ENCODE measurements at regions not wholly inside any gene's neighbourhood (a gene's known extent, or its start where the extent isn't known, plus 50 kb on each side); places are given as distances from the start of the nearest gene placed in this dataset.
"Not testable (repeated sequence)": the region's sequence is repeated elsewhere in the genome, so short reads cannot be mapped to it uniquely, and the experiment has no call there.

DNA sequence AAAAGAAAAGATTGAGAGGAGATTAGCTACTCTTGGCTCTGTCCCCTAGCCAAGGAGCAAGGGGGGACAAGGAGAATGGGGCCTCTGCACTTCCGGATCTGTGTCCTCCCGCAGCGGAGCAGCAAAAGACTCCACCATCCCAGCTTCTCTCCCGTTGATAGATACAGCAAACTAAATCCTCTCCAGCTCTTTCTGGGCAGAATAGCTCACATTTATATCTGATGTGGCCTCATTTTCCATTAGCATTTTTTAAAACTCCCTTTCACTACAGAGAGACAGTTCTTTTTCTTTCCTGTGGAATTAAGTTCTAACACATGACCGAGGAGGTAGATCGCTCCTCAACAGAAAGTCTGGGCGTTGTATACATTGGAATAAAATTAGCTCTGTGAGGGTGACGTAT lies 260.9 kb upstream of the SOX4 start:
- DNase-seq (ENCODE audit: extremely low read depth in 1 of 2, low read depth in 1 of 2): no peak

DNA sequence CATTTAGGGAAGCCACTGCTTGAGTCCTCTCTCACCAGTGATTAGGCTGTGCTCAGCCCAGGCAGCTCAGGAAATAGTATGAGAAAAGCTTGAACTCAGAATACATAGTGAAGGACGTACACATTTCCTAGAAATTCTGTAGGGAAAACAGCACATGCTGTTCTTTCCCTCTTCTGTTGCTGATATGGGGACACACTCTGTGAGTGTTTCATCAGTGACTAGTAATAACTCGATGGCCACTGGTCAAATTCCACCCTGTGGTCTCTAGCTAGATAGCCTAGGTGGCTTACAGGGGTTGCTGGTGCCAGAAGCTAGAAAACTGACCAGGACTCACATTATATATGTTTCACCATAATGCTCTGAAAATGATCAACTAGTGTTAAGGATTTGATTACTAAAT lies 259.8 kb upstream of the SOX4 start:
- no peak for DNase-seq (ENCODE audit: extremely low read depth in 1 of 2, low read depth in 1 of 2)

DNA sequence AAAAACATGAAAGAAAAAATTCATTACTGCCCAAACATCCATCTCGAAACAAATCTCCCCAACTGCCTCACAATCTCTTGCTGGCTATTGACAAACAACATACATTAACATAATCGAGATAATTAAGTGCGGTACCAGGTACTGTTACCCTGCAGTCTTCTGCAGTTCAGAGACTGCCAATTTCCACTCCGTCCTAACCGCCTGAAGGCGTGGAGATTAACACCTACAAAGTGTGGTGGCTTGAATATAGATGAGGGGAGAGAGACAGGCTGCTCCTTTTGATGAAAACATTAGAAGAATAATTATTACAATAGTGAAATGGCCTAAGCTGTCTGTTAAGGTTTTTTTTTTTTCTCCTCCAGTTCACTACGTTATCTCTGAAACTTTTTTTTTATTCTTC lies 258.9 kb upstream of the SOX4 start:
- no peak for DNase-seq (ENCODE audit: extremely low read depth in 1 of 2, low read depth in 1 of 2)

DNA sequence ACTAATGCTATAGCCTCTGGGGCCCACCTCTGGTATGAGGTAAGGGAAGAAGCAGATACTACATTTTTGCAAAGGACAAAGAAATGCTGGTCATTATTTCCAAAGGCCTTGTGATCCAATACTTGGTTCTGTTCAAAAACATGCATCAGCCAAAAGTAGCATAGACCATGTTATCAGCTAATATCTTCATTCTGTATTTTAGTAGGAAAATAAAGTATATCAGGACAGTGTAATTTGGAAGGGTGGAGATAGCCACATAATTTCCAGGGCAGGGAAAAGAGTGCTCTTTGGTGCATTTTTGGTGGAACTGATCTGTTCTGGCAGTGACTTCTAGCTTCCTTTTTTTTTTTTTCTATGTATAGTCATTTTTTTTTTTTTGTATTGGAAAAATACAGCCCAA lies 258.0 kb upstream of the SOX4 start:
- DNase-seq (ENCODE audit: extremely low read depth in 1 of 2, low read depth in 1 of 2): no peak

- no peak for DNase-seq (ENCODE audit: extremely low read depth in 1 of 2, low read depth in 1 of 2)
Measured at GRCh38 chr6:21337263-21337662, 256.3 kb upstream of the SOX4 start.

- no peak for DNase-seq (ENCODE audit: extremely low read depth in 1 of 2, low read depth in 1 of 2)
Measured at GRCh38 chr6:21340573-21340972, 253.0 kb upstream of the SOX4 start.

GRCh38 chr6:21341910-21342309 lies 251.6 kb upstream of the SOX4 start:
- DNase-seq (ENCODE audit: extremely low read depth in 1 of 2, low read depth in 1 of 2): no peak

DNA sequence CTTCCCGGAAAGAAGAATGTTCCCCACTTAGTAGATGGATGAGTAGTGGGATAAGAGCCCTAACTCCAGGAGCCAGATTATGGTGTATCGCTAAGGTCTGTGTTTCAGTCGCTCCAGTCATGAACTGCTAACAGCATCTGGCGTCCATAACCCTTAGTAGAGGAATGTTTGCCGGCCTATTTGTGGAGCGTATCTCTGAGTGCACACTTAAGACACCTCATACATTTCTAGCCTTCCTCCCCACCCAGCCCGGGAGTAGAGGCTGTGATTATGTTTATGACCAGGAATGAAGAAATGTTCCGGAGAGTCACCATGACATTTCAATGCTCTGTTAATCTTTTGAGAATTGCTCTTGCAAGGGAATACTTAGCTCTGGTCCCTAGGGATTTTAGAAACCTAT lies 251.1 kb upstream of the SOX4 start:
- DNase-seq (ENCODE audit: extremely low read depth in 1 of 2, low read depth in 1 of 2): no peak

- DNase-seq (ENCODE audit: extremely low read depth in 1 of 2, low read depth in 1 of 2): not testable (repeated sequence)
Measured at GRCh38 chr6:21345704-21346103, 247.8 kb upstream of the SOX4 start.

- DNase-seq (ENCODE audit: extremely low read depth in 1 of 2, low read depth in 1 of 2): no peak
Measured at GRCh38 chr6:21348146-21348503, 245.4 kb upstream of the SOX4 start.

DNA sequence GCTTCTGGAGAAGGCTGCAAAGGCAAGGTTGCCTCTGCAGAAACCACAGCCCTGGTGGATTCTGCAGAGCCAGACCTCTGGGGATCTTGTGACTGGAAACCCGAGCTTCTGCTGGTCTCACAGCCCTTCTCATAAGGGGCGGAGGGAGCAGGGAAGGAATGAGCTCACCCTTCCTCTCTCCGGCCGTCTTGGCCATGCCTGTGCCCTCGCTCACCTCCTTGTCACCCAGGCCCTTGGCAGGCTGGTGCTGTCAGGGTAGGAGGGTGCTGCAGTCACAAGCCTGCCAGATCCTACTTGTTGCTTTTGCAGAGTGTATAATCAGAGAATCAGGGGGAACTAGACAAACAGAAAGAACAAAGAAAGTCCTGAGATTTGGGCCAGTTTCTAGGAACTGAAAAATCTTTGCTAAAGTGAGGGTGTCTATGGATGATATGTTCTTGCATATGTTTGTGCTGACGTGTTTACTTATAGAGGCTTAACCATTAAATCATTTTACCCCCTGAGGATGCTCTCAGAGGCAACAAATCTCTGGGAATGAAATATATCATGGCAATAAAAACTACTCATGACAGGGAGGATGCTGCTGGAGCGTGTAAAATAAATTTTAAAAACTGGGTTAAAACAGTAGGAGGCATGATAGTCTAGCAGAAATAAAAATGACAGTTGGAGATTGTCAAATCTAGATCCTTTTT lies 244.9 kb upstream of the SOX4 start:
- no peak for DNase-seq (ENCODE audit: extremely low read depth in 1 of 2, low read depth in 1 of 2)

DNA sequence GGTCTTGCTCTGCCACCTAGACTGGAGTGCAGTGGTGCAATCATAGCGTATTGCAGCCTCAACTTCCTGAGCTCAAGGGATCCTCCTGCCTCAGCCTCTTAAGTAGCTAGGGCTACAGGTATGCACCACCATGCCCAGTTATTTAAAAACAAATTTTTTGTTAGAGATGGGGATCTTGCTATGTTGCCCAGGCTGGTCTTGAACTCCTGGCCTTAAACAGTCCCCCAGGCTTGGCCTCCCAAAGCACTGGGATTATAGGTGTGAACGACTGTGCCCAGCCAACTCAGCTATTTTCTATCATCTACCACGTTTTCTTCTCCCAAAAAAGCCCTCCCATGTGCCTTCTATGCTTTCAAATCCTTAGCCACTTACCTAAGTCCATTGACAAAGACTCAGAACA lies 243.7 kb upstream of the SOX4 start:
- no peak for DNase-seq (ENCODE audit: extremely low read depth in 1 of 2, low read depth in 1 of 2)

- DNase-seq (ENCODE audit: extremely low read depth in 1 of 2, low read depth in 1 of 2): no peak
Measured at GRCh38 chr6:21350926-21351325, 242.6 kb upstream of the SOX4 start.

- no peak for DNase-seq (ENCODE audit: extremely low read depth in 1 of 2, low read depth in 1 of 2)
Measured at GRCh38 chr6:21352131-21352530, 241.4 kb upstream of the SOX4 start.

GRCh38 chr6:21354805-21355238 lies 238.7 kb upstream of the SOX4 start:
- DNase-seq (ENCODE audit: extremely low read depth in 1 of 2, low read depth in 1 of 2): no peak

- DNase-seq (ENCODE audit: extremely low read depth in 1 of 2, low read depth in 1 of 2): no peak
Measured at GRCh38 chr6:21355638-21356037, 237.9 kb upstream of the SOX4 start.

- no peak for DNase-seq (ENCODE audit: extremely low read depth in 1 of 2, low read depth in 1 of 2)
Measured at GRCh38 chr6:21357262-21357661, 236.3 kb upstream of the SOX4 start.

DNA sequence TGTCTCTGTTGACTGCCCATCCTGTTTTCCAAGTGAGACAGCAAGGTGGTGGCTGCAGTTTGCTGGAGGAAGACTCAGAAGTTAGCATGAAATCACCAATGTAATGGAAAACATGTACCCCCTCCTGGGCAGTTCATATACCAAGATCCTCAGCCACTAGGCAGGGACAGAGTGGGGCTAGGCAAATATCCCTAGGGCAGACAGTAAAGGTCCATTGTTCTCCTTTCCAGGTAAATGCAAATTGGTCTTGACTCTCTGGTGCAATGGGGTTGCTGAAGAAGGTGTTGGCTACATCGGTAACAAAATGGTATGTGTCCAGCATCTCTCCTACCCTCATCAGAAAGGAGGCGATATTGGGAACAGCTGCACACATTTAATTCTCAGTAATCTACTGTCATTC lies 233.6 kb upstream of the SOX4 start:
- DNase-seq (ENCODE audit: extremely low read depth in 1 of 2, low read depth in 1 of 2): no peak

DNA sequence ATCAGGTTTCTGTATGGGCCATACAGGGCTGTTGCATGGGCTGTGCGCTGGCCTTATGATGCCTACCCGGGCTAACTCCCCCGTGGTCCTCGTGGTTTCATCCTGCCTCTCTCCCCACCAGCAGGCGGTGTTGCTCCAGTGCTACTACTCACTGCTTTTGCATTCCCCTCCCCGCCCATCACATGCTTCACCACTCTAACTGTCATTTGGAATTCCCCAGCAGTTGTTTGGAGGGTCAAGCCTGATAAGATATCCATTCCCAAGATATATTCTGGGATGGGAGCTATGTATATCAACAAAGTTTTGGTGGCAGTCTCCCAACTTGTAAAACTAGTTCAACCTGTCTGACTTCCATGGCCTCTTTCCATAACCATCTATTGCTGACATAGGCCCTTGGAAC lies 233.2 kb upstream of the SOX4 start:
- no peak for DNase-seq (ENCODE audit: extremely low read depth in 1 of 2, low read depth in 1 of 2)

GRCh38 chr6:21367148-21367547 lies 226.4 kb upstream of the SOX4 start:
- no peak for DNase-seq (ENCODE audit: extremely low read depth in 1 of 2, low read depth in 1 of 2)

- no peak for DNase-seq (ENCODE audit: extremely low read depth in 1 of 2, low read depth in 1 of 2)
Measured at GRCh38 chr6:21367649-21368154, 225.8 kb upstream of the SOX4 start.

DNA sequence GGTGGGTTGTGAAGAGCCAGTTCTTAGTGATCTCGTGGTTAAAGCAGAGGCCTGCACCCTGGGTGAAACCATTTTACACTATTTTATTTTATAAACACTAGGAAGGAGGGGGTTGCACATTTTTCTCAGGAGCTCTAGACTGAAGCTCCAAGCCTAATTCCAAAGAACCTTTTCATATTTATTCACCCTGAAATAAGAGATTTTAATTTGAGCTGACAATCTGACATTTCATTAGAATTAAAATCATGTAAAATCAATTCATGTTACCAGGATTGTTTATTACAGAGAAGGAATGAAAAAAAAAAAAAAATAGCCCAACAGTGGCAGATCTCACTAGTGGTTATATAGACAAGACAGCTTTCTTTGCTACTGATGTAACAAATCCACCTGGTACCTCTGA lies 222.5 kb upstream of the SOX4 start:
- no peak for DNase-seq (ENCODE audit: extremely low read depth in 1 of 2, low read depth in 1 of 2)

DNA sequence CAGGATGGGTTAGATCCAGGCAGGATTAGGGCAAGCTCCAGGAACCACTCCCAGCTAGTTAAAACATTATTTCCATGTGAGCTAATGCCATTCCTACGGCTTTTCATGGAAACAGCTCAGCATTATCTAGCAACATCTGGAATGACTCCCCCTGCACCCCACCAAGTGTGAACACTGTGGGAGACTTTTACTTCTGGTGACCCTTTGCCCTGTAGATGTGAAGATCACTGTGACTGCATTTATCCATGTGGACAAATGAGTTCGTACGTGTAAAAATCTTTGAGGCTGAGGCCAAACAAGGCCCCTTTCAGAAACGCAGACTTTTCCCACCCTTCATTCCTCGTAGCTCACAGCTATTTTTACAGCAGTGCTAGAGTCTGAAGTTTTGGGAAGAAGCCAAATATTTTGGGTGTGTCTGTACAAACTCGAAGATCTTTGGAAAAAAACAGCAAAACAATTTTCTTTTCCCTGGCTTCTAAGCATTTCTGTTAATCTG lies 221.8 kb upstream of the SOX4 start:
- DNase-seq (ENCODE audit: extremely low read depth in 1 of 2, low read depth in 1 of 2): no peak

Measured in stimulated activated CD8-positive, alpha-beta memory T cell treated with anti-CD3 and anti-CD28 coated beads, Interleukin-7, amount 100 ng/mL, for 48 hours (primary cell).